HG03520 (cell line): ENCODE measurements at regions not wholly inside any gene's neighbourhood (a gene's known extent, or its start where the extent isn't known, plus 50 kb on each side); places are given as distances from the start of the nearest gene placed in this dataset.

Source experiments
- ATAC-seq: cut with Tn5 transposase; IDR thresholded peaks from one replicate; pipeline ENCODE4 v1.9.1; 2021; ENCODE audit warnings: mild to moderate bottlenecking, moderate library complexity; ENCODE audit not compliant: unreplicated experiment

- ATAC-seq, result no peak
Measured at GRCh38 chr3:159635047-159635641, 353.5 kb upstream of the IL12A start.

DNA sequence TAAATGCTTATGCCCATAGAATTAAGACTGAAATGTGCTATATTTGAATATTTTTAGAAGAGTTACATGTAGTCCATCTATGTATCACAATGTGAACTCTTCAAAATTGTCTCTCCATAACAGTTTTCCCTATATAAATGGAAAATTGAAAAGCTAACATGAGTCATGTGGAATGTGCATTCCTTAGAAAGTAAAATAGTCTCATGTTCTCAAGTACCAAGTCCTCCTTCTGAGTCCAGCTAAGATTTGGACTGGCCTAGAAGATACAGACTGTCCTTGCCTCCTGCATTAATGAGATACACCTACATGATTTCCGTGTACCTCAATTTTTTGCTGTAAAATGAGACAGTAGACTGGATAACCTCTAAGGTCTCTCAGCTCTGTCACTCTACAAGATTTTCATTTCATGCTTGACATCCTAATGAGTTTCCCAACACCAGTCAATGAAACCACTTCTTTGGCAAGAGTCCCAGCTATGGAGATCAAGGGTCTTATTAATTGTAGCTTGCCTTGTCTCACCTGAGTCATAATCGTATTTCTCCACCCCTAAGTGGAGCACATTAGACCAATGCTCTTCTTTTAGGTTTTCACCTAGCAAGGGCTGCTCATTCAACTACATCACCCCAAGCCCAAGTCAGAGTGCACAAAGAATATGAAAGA is 350.6 kb upstream of the IL12A start:
- no peak for ATAC-seq

GRCh38 chr3:159640225-159640624 is 348.4 kb upstream of the IL12A start:
- ATAC-seq, result no peak

GRCh38 chr3:159643406-159643805 is 345.2 kb upstream of the IL12A start:
- no peak for ATAC-seq

GRCh38 chr3:159645874-159646273 is 342.8 kb upstream of the IL12A start:
- ATAC-seq, result no peak

- ATAC-seq, result no peak
Measured at GRCh38 chr3:159649951-159650350, 338.7 kb upstream of the IL12A start.

GRCh38 chr3:159650726-159651125 is 337.9 kb upstream of the IL12A start:
- ATAC-seq, result no peak

DNA sequence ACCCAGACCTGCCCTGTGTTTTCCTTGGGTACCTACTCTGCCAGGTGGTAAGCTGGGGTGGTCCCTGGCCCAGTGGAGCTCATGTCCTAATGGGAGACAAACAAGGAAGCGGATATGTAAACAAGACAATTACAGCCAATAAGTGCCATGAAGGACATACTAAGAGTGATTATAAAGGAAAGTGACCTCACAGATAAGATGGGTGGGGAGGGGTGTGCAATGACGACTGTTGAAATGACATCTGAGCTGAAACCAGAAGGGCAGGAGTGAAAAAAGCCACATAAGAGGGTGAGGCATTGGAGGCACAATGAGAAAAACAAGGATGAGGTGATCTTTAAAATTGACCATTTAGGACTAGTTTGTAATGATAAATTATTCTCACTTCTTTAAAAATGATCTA is 336.2 kb upstream of the IL12A start:
- no peak for ATAC-seq

- no peak for ATAC-seq
Measured at GRCh38 chr3:159654183-159655134, 334.2 kb upstream of the IL12A start.

GRCh38 chr3:159655202-159655601 is 333.4 kb upstream of the IL12A start:
- ATAC-seq, result no peak

- no peak for ATAC-seq
Measured at GRCh38 chr3:159657176-159657575, 331.5 kb upstream of the IL12A start.

- no peak for ATAC-seq
Measured at GRCh38 chr3:159657629-159658028, 331.0 kb upstream of the IL12A start.

DNA sequence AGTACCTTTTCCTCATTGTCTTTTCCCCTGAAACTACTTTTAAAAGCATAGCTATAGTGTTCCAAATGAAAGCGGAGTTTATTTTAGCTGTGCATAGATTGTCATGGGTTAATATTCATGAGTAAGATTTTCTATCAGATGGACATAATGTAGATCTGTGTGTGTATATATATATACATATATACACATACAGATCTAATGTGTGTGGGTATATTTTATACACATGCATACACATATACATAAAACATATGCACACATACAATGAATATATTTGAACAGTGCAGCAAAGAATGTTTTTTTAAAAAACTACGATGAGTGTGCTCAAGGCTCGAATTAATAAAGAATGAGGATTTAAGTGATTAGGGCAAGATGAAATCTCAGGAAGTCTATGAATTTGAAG is 328.3 kb upstream of the IL12A start:
- no peak for ATAC-seq

GRCh38 chr3:159660901-159661300 is 327.7 kb upstream of the IL12A start:
- no peak for ATAC-seq

DNA sequence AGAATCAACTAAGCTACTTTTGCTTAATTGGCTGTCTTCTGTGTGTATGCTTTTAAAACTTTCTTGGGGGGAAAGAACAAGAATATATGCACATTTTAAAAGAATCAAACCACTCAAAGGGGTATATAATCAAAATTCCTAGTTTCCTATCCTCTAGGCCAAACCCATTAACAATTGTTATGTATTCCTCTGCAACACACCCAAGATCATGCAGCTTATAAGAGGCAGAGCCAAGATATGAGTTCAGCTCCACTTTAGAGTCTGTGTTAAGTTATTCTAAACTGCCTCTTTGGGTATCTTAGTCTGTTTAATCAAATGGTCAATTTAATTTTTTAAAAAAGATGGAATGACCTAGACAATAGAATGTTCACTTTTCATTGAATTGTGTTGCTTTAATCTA is 326.1 kb upstream of the IL12A start:
- no peak for ATAC-seq

DNA sequence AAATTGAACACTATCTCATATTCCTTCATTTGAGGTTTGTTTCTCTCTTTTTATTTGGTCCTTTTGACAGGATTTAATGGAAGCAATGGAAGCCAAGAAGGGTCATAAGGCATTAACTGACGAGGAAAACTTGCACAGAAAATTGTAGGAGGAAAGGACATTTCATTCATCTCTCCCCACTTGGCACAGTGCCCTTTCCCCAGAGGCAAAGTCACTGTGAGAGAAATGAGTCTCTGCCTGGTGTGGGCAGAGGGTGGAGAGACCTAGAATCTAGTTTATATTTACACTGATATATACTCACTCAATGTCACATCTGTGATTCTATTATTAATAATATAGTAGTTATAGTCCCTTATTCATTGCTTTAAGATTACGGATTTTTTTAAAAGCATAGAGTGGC is 324.6 kb upstream of the IL12A start:
- no peak for ATAC-seq

GRCh38 chr3:159664653-159665052 is 324.0 kb upstream of the IL12A start:
- no peak for ATAC-seq

GRCh38 chr3:159667261-159667660 is 321.4 kb upstream of the IL12A start:
- no peak for ATAC-seq

DNA sequence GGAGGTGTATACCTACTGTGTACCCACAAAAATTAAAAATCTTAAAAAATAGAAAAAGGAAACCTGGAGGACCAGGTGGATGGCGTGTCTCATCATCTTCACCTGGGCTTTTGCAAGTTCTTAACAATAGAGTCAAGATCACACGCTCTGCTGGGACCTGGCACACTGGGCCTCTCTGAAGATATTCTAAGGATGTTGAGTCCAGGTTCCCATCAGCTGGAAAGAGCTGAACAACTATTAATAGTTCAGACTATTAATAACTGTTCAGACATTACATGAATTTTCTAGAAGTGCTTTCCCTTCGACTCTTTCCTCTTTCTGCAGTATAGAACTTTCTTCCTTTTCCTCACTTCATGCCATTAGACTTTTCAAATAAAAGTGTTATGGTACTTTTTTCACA is 320.2 kb upstream of the IL12A start:
- ATAC-seq, result no peak

GRCh38 chr3:159668990-159669476 is 319.6 kb upstream of the IL12A start:
- ATAC-seq, result no peak

DNA sequence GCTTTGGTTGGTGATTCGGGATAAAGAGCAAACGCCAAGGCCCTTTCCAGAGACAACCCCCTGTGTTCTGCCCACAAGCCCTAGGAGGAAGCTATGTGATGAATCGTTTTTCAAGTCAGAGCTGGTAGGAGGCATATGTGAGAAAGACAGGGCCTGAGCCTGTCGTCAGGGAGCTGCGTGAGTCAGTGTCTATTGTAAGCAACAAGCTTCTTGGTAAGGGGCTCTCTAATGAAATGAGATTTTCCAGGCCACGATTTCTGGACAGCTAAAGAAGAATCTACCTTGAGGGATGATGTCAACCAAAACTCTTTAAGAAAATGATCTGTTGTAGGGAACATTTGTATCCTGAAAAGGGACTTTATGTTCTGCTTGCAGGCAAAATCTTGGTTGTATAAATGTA is 318.9 kb upstream of the IL12A start:
- ATAC-seq, result no peak
